H9 (cell line): ENCODE measurements at regions not wholly inside any gene's neighbourhood (a gene's known extent, or its start where the extent isn't known, plus 50 kb on each side); places are given as distances from the start of the nearest gene placed in this dataset.

Experiments used
- DNase-seq: peaks from one replicate; pipeline ENCODE4 v3.0.0-alpha.2; 2017
- H2AFZ ChIP-seq: one replicate; pipeline ENCODE4 v1.6.1; 2013; ENCODE audit warnings: mild to moderate bottlenecking, low read length, control low read depth, moderate library complexity
- H2AK5ac ChIP-seq: 2 replicates; pipeline ENCODE4 v1.6.1; 2013; ENCODE audit warnings: low read length, control low read depth, mixed read lengths; ENCODE audit not compliant: insufficient read length
- H2BK120ac ChIP-seq: one replicate; pipeline ENCODE4 v1.6.1; 2013; ENCODE audit warnings: low read depth, mild to moderate bottlenecking, low read length, control low read depth, inconsistent platforms; ENCODE audit not compliant: poor library complexity, severe bottlenecking
- H2BK12ac ChIP-seq: 2 replicates; pipeline ENCODE4 v1.6.1; 2013; ENCODE audit warnings: low read length, control low read depth, mixed read lengths, low read depth; ENCODE audit not compliant: insufficient read length
- H2BK15ac ChIP-seq: 2 replicates; pipeline ENCODE4 v1.6.1; 2013; ENCODE audit warnings: low read depth, low read length, control low read depth
- H2BK20ac ChIP-seq: one replicate; pipeline ENCODE4 v1.6.1; 2013; ENCODE audit warnings: low read depth, mild to moderate bottlenecking, low read length, control low read depth, inconsistent platforms; ENCODE audit not compliant: poor library complexity, severe bottlenecking
- H2BK5ac ChIP-seq: 2 replicates; pipeline ENCODE4 v1.6.1; 2013; ENCODE audit warnings: low read length, control low read depth, mixed read lengths; ENCODE audit not compliant: insufficient read length
- H3K14ac ChIP-seq: 2 replicates; pipeline ENCODE4 v1.6.1; 2013; ENCODE audit warnings: low read length, control low read depth; ENCODE audit not compliant: insufficient read depth
- H3K18ac ChIP-seq: 2 replicates; pipeline ENCODE4 v1.6.1; 2013; ENCODE audit warnings: low read depth, mild to moderate bottlenecking, mixed read lengths, low read length, control low read depth; ENCODE audit not compliant: insufficient read length
- H3K23ac ChIP-seq: 2 replicates; pipeline ENCODE4 v1.6.1; 2013; ENCODE audit warnings: low read length, control low read depth, mixed read lengths, low read depth; ENCODE audit not compliant: insufficient read length
- H3K23me2 ChIP-seq: 2 replicates; pipeline ENCODE4 v1.6.1; 2013; ENCODE audit warnings: low read depth, mild to moderate bottlenecking, mixed read lengths, low read length, control low read depth; ENCODE audit not compliant: insufficient read length, poor library complexity, severe bottlenecking
- H3K27ac ChIP-seq: 2 replicates; pipeline ENCODE4 v1.5.1; 2013; ENCODE audit warnings: low read length, control low read depth, mixed read lengths, low read depth; ENCODE audit not compliant: insufficient read length
- H3K27me3 ChIP-seq: 2 replicates; pipeline ENCODE4 v1.6.1; 2013; ENCODE audit warnings: low read length, control low read depth, inconsistent platforms; ENCODE audit not compliant: insufficient read depth
- H3K4ac ChIP-seq: 2 replicates; pipeline ENCODE4 v1.6.1; 2013; ENCODE audit warnings: low read depth, mild to moderate bottlenecking, control low read depth, inconsistent platforms, low read length, moderate library complexity
- H3K4me1 ChIP-seq: 2 replicates; pipeline ENCODE4 v1.6.1; 2013; ENCODE audit warnings: low read length, control low read depth, inconsistent platforms; ENCODE audit not compliant: insufficient read depth
- H3K4me2 ChIP-seq: 2 replicates; pipeline ENCODE4 v1.6.1; 2013; ENCODE audit warnings: low read length, control low read depth, mixed read lengths; ENCODE audit not compliant: insufficient read length, insufficient read depth
- H3K56ac ChIP-seq: 2 replicates; pipeline ENCODE4 v1.6.1; 2013; ENCODE audit warnings: low read depth, mild to moderate bottlenecking, mixed read lengths, low read length, control low read depth; ENCODE audit not compliant: insufficient read length
- H3K79me1 ChIP-seq: 2 replicates; pipeline ENCODE4 v1.6.1; 2013; ENCODE audit warnings: low read depth, mild to moderate bottlenecking, moderate library complexity, low read length, control low read depth, inconsistent platforms; ENCODE audit not compliant: insufficient read depth, poor library complexity, severe bottlenecking
- H3K79me2 ChIP-seq: 2 replicates; pipeline ENCODE4 v1.6.1; 2013; ENCODE audit warnings: low read length, control low read depth, inconsistent platforms; ENCODE audit not compliant: insufficient read depth
- H3K9ac ChIP-seq: 2 replicates; pipeline ENCODE4 v1.6.1; 2013; ENCODE audit warnings: low read length, control low read depth, mixed read lengths; ENCODE audit not compliant: insufficient read length; ENCODE audit errors: extremely low read depth
- H3K9me3 ChIP-seq: one replicate; pipeline ENCODE4 v1.6.1; 2013; ENCODE audit warnings: low read depth, low read length, inconsistent platforms; ENCODE audit not compliant: control insufficient read depth
- H3T11ph ChIP-seq: one replicate; pipeline ENCODE4 v1.6.1; 2013; ENCODE audit warnings: mild to moderate bottlenecking, low read length, control low read depth, inconsistent platforms
- H4K20me1 ChIP-seq: one replicate; pipeline ENCODE4 v1.6.1; 2013; ENCODE audit not compliant: control insufficient read depth, insufficient read length, insufficient read depth
- H4K5ac ChIP-seq: 2 replicates; pipeline ENCODE4 v1.6.1; 2013; ENCODE audit warnings: low read depth, mild to moderate bottlenecking, mixed read lengths, low read length, control low read depth; ENCODE audit not compliant: insufficient read length
- H4K8ac ChIP-seq: replicated peaks from 2 replicates; pipeline ENCODE4 v1.6.1; 2013; ENCODE audit warnings: low read length, control low read depth, mixed read lengths, low read depth; ENCODE audit not compliant: insufficient read length
- H4K91ac ChIP-seq: 2 replicates; pipeline ENCODE4 v1.6.1; 2013; ENCODE audit warnings: low read depth, mild to moderate bottlenecking, moderate library complexity, mixed read lengths, low read length, control low read depth; ENCODE audit not compliant: insufficient read length
- H3K27ac Mint-ChIP-seq, 3 experiments: 2 replicates in 2 of 3; 3 replicates in 1 of 3; pipeline ENCODE4 v1.8.0; 2020 to 2021; ENCODE audit warnings: mixed read lengths in 3 of 3, mild to moderate bottlenecking in 1 of 3, moderate library complexity in 1 of 3
- H3K27me3 Mint-ChIP-seq: 2 replicates; pipeline ENCODE4 v1.8.0; 2021; ENCODE audit warnings: low read depth, mild to moderate bottlenecking, moderate library complexity, mixed read lengths
- H3K36me3 Mint-ChIP-seq, 3 experiments: 2 replicates in 2 of 3; 3 replicates in 1 of 3; pipeline ENCODE4 v1.8.0; 2020 to 2021; ENCODE audit warnings: low read depth in 3 of 3, mixed read lengths in 3 of 3; ENCODE audit not compliant: insufficient read depth in 1 of 3
- H3K4me1 Mint-ChIP-seq, 2 experiments: 2 replicates each; pipeline ENCODE4 v1.8.0; 2020; ENCODE audit warnings: mixed read lengths in 2 of 2
- H3K4me3 Mint-ChIP-seq, 2 experiments: 2 replicates in 1 of 2; 3 replicates in 1 of 2; pipeline ENCODE4 v1.8.0; 2020 to 2021; ENCODE audit warnings: mild to moderate bottlenecking in 2 of 2, mixed read lengths in 2 of 2, moderate library complexity in 1 of 2
- H3K9me3 Mint-ChIP-seq, 2 experiments: 2 replicates in 1 of 2; 3 replicates in 1 of 2; pipeline ENCODE4 v1.8.0; 2020; ENCODE audit warnings: mild to moderate bottlenecking in 2 of 2, mixed read lengths in 2 of 2, moderate library complexity in 1 of 2
- WGBS: extraction: QIAGEN DNeasy Blood & Tissue Kit; methylation state at CpG from one replicate; pipeline ENCODE4 v1.1.7; 2013; ENCODE audit warnings: missing lambda C conversion rate, low lambda C conversion rate, mixed read lengths; ENCODE audit not compliant: insufficient read length; ENCODE audit errors: extremely low coverage; 5-methylcytosine and 5-hydroxymethylcytosine counted together
- TF ChIP-seq, protein P1 (sequence below): fragments of 200-600 bp; sonication (generic); conservative IDR thresholded peaks from 3 replicates; pipeline ENCODE4 v1.8.0; 2021; ENCODE audit warnings: antibody characterized with exemption, mild to moderate bottlenecking

DNA sequence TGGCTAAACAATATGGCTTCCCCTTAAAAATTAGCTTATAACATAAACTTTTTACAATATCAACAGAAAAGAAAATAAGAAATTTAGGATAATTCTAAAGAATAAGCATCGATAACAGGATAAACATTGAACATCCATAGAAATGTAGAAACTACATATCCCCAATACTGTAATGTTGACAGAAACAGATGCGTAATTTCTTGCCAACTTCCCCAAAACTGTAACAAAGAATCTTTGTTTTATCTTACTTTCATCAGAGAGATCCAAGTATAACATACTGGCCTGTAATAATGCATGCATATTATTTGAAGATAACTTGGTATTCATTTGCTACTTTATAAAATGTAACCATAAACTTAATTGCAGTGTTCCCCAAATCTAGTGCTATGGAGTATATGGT is 339.9 kb downstream of the ARL4A start:
- Histone ChIP-seq H3K18ac (no peak overlapping the region), H3K4ac (no peak overlapping the region), H3K4me2 (no peak overlapping the region), H2AFZ (no peak overlapping the region), H4K20me1 (no peaks in the 10 kb centered on the region), H3T11ph (no peak overlapping the region), H4K5ac (no peak overlapping the region), H3K79me2 (no peaks in the 10 kb centered on the region), H3K9ac (no peak overlapping the region), H4K91ac (no peak overlapping the region), H3K23me2 (no peaks in the 10 kb centered on the region), H3K4me1 (no peaks in the 10 kb centered on the region; the same call in 1 of the 2 replicates), H3K79me1 (no peaks in the 10 kb centered on the region), H3K9me3 (no peaks in the 10 kb centered on the region), H3K23ac (no peak overlapping the region), H2BK120ac (no peak overlapping the region), H2AK5ac (no peak overlapping the region), H2BK12ac (no peak overlapping the region), H4K8ac (no peak overlapping the region), H2BK5ac (no peak overlapping the region), H2BK15ac (no peak overlapping the region), H3K56ac (no peak overlapping the region), H3K27me3 (no peaks in the 10 kb centered on the region), H2BK20ac (no peak overlapping the region), H3K14ac (no peak overlapping the region), H3K27ac (no peak overlapping the region)
- TF ChIP-seq, protein P1, sequence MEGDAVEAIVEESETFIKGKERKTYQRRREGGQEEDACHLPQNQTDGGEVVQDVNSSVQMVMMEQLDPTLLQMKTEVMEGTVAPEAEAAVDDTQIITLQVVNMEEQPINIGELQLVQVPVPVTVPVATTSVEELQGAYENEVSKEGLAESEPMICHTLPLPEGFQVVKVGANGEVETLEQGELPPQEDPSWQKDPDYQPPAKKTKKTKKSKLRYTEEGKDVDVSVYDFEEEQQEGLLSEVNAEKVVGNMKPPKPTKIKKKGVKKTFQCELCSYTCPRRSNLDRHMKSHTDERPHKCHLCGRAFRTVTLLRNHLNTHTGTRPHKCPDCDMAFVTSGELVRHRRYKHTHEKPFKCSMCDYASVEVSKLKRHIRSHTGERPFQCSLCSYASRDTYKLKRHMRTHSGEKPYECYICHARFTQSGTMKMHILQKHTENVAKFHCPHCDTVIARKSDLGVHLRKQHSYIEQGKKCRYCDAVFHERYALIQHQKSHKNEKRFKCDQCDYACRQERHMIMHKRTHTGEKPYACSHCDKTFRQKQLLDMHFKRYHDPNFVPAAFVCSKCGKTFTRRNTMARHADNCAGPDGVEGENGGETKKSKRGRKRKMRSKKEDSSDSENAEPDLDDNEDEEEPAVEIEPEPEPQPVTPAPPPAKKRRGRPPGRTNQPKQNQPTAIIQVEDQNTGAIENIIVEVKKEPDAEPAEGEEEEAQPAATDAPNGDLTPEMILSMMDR, result no peak
- Mint-ChIP-seq H3K4me3 (no peak overlapping the region), H3K4me1 (peaks cover 12% of the 10 kb centered on the region in 2 experiments), H3K36me3 (peaks cover 0 to 2% (median 0%) of the 10 kb centered on the region in 3 experiments; a peak in 1 of 7 replicates), H3K9me3 (peaks cover 2 to 3% of the 10 kb centered on the region in 2 experiments; a peak in 3 of 5 replicates), H3K27ac (no peak overlapping the region), H3K27me3 (no peaks in the 10 kb centered on the region)
- WGBS, result no CpG with 5 or more reads among the region's 2 CpGs
- DNase-seq, result no peak
